ENCODE measurements at regions not wholly inside any gene's neighbourhood (a gene's known extent, or its start where the extent isn't known, plus 50 kb on each side); places are given as distances from the start of the nearest gene placed in this dataset.

- DNase-seq (ENCODE audit: low read depth) = no peak
- TF ChIP-seq CTCF (IDR thresholded peaks at IDR 0.05; ENCODE audit: low read depth, low read length, missing control alignments) = no peak
- no peak overlapping the region for H3K4me3 ChIP-seq (ENCODE audit: low read depth, low read length)
Observed at GRCh38 chr17:34820922-34821321, 140.3 kb downstream of the CCT6B start.

GRCh38 chr17:34820248-34820801 lies 140.9 kb downstream of the CCT6B start:
- no peak for TF ChIP-seq CTCF (IDR thresholded peaks at IDR 0.05; ENCODE audit: low read depth, low read length, missing control alignments)
- DNase-seq (ENCODE audit: low read depth) = no peak
- H3K4me3 ChIP-seq (ENCODE audit: low read depth, low read length) = no peak overlapping the region

GRCh38 chr17:34817252-34818035 lies 143.8 kb downstream of the CCT6B start:
- no peak overlapping the region for H3K4me3 ChIP-seq (ENCODE audit: low read depth, low read length)

GRCh38 chr17:34816848-34817247 lies 144.4 kb downstream of the CCT6B start:
- no peak for TF ChIP-seq CTCF (IDR thresholded peaks at IDR 0.05; ENCODE audit: low read depth, low read length, missing control alignments)
- H3K4me3 ChIP-seq (ENCODE audit: low read depth, low read length) = no peak overlapping the region
- no peak for DNase-seq (ENCODE audit: low read depth)

More at GRCh38 chr17:34817252-34818035, 143.8 kb downstream of the CCT6B start:
- TF ChIP-seq CTCF (IDR thresholded peaks at IDR 0.05; ENCODE audit: low read depth, low read length, missing control alignments) = no peak
- no peak for DNase-seq (ENCODE audit: low read depth)

- H3K4me3 ChIP-seq (ENCODE audit: low read depth, low read length) = no peak overlapping the region
- TF ChIP-seq CTCF (IDR thresholded peaks at IDR 0.05; ENCODE audit: low read depth, low read length, missing control alignments) = no peak
- DNase-seq (ENCODE audit: low read depth) = no peak
Observed at GRCh38 chr17:34813290-34813689, 148.0 kb downstream of the CCT6B start.

GRCh38 chr17:34811561-34811960 lies 149.7 kb downstream of the CCT6B start:
- TF ChIP-seq CTCF (IDR thresholded peaks at IDR 0.05; ENCODE audit: low read depth, low read length, missing control alignments) = no peak
- no peak overlapping the region for H3K4me3 ChIP-seq (ENCODE audit: low read depth, low read length)
- no peak for DNase-seq (ENCODE audit: low read depth)

- no peak overlapping the region for H3K4me3 ChIP-seq (ENCODE audit: low read depth, low read length)
- TF ChIP-seq CTCF (IDR thresholded peaks at IDR 0.05; ENCODE audit: low read depth, low read length, missing control alignments) = no peak
- DNase-seq (ENCODE audit: low read depth) = no peak
Observed at GRCh38 chr17:34800661-34801060, 160.6 kb downstream of the CCT6B start.

Measured in GM12864 (cell line).